Endothelial cell of umbilical vein (primary cell): ENCODE measurements at regions not wholly inside any gene's neighbourhood (a gene's known extent, or its start where the extent isn't known, plus 50 kb on each side); places are given as distances from the start of the nearest gene placed in this dataset.

ENCODE experiments used
- BruUV-seq: library from RNA; stranded (reverse); fragments of 400-500 nt; replicated peaks from 2 replicates; lab custom pipeline; 2021; lab: Mats Ljungman, UMichigan
- CTCF ChIA-PET: fragments of 300-600, 350-600 bp; sonication (Branson Sonifier 250); formaldehyde crosslinking; loops from one replicate; lab custom pipeline; 2021; ENCODE audit warnings: antibody characterized with exemption, inconsistent platforms; lab: Charles Lee
- POLR2A ChIA-PET: fragments of 300-600, 350-600 bp; sonication (Branson Sonifier 250); formaldehyde crosslinking; loops from one replicate; lab custom pipeline; 2021; ENCODE audit warnings: antibody characterized with exemption, inconsistent platforms; lab: Charles Lee
- DNase-seq: peaks from one replicate; pipeline ENCODE4 v3.0.0-alpha.2; 2011; ENCODE audit warnings: low read depth, low spot score
- FAIRE-seq: peaks from 2 replicates; lab custom pipeline; 2011; peaks lifted over from hg19 to GRCh38; lab: Jason Lieb, UNC
- H2AFZ ChIP-seq: 2 replicates; pipeline ENCODE4 v1.6.0; 2012; ENCODE audit warnings: low read depth, low read length, control low read depth, inconsistent platforms
- H3K27ac ChIP-seq: 2 replicates; pipeline ENCODE4 v1.5.1; 2011; ENCODE audit warnings: low read depth, mild to moderate bottlenecking, control low read depth, low read length, moderate library complexity; ENCODE audit not compliant: insufficient read depth
- H3K27me3 ChIP-seq, 2 experiments: 2 replicates each; pipeline versions ENCODE4 v1.6.0 to v1.6.1; 2011; ENCODE audit warnings: low read length in 2 of 2, mixed read lengths in 1 of 2; ENCODE audit not compliant: control insufficient read depth in 2 of 2, insufficient read depth in 2 of 2
- H3K36me3 ChIP-seq, 2 experiments: 2 replicates in 1 of 2; 3 replicates in 1 of 2; pipeline ENCODE4 v1.5.1; 2011; ENCODE audit warnings: low read length in 2 of 2, mild to moderate bottlenecking in 1 of 2, moderate library complexity in 1 of 2; ENCODE audit not compliant: control insufficient read depth in 2 of 2, insufficient read depth in 2 of 2; ENCODE audit errors: extremely low read depth in 1 of 2
- H3K4me1 ChIP-seq: 3 replicates; pipeline ENCODE4 v1.5.1; 2011; ENCODE audit warnings: mild to moderate bottlenecking, low read length; ENCODE audit not compliant: control insufficient read depth, insufficient read depth; ENCODE audit errors: extremely low read depth
- H3K4me2 ChIP-seq: 2 replicates; pipeline ENCODE4 v1.6.1; 2011; ENCODE audit warnings: low read length, control low read depth, mixed read lengths; ENCODE audit not compliant: insufficient read depth
- H3K4me3 ChIP-seq, 3 experiments: fragments of 200-600 bp in 1 of 3; sonication (generic), shearing (Covaris generic) in 1 of 3; replicated peaks in 1 of 3; 2 replicates each; pipeline ENCODE4 v1.5.1; 2011 to 2016; ENCODE audit warnings: control low read depth in 3 of 3, low read length in 3 of 3, mild to moderate bottlenecking in 2 of 3, inconsistent platforms in 1 of 3, low read depth in 1 of 3, moderate library complexity in 1 of 3; ENCODE audit not compliant: insufficient read depth in 1 of 3
- H3K79me2 ChIP-seq: 2 replicates; pipeline ENCODE4 v1.6.0; 2012; ENCODE audit warnings: low read length, inconsistent platforms; ENCODE audit not compliant: control insufficient read depth, insufficient read depth
- H3K9ac ChIP-seq: replicated peaks from 2 replicates; pipeline ENCODE3; 2011; ENCODE audit warnings: low read length, control low read depth; ENCODE audit not compliant: insufficient read depth; ENCODE audit errors: extremely low read depth
- H3K9me1 ChIP-seq: replicated peaks from 3 replicates; pipeline ENCODE4 v1.6.0; 2011; ENCODE audit warnings: mild to moderate bottlenecking, low read length; ENCODE audit not compliant: control insufficient read depth, insufficient read depth; ENCODE audit errors: extremely low read depth
- H3K9me3 ChIP-seq: replicated peaks from 2 replicates; pipeline ENCODE4 v1.5.1; 2012; ENCODE audit warnings: low read length, inconsistent platforms; ENCODE audit not compliant: control insufficient read depth, insufficient read depth
- H4K20me1 ChIP-seq: replicated peaks from 2 replicates; pipeline ENCODE3; 2011; ENCODE audit warnings: mild to moderate bottlenecking, low read length; ENCODE audit not compliant: control insufficient read depth, insufficient read depth; ENCODE audit errors: extremely low read depth
- CTCF ChIP-seq, 2 donors: IDR thresholded peaks; 1 replicate in 1 of 2; 2 replicates in 1 of 2; pipeline ENCODE4 v1.5.1; 2011; ENCODE audit warnings: low read length in 2 of 2, mild to moderate bottlenecking in 2 of 2, moderate library complexity in 2 of 2, control low read depth in 1 of 2, inconsistent platforms in 1 of 2, low read depth in 1 of 2; ENCODE audit not compliant: insufficient read depth in 1 of 2; ENCODE audit errors: extremely low read depth in 1 of 2
- EZH2 ChIP-seq: IDR thresholded peaks from 2 replicates; pipeline ENCODE4 v1.6.1; 2012; ENCODE audit warnings: borderline replicate concordance, low read depth, mild to moderate bottlenecking, moderate library complexity, low read length, inconsistent platforms; ENCODE audit not compliant: severe bottlenecking
- FOS ChIP-seq: IDR thresholded peaks from 2 replicates; pipeline ENCODE4 v1.6.1; 2011; ENCODE audit warnings: mild to moderate bottlenecking, low read length, moderate library complexity, borderline replicate concordance; ENCODE audit not compliant: insufficient read depth
- GATA2 ChIP-seq: IDR thresholded peaks from 2 replicates; pipeline ENCODE4 v1.7.0; 2011; ENCODE audit warnings: low read depth, mild to moderate bottlenecking, moderate library complexity, mixed read lengths, low read length; ENCODE audit not compliant: insufficient read length, insufficient read depth
- JUN ChIP-seq: IDR thresholded peaks from 2 replicates; pipeline ENCODE4 v1.6.1; 2011; ENCODE audit warnings: borderline replicate concordance, low read depth; ENCODE audit not compliant: insufficient read length, insufficient read depth
- MAX ChIP-seq: IDR thresholded peaks from 2 replicates; pipeline ENCODE4 v1.6.1; 2011; ENCODE audit not compliant: insufficient read depth, insufficient read length
- MYC ChIP-seq: IDR thresholded peaks from one replicate; pipeline ENCODE4 v1.6.1; 2011; ENCODE audit warnings: mild to moderate bottlenecking, low read depth, low read length
- POLR2A ChIP-seq: IDR thresholded peaks from 2 replicates; pipeline ENCODE4 v1.6.1; 2012; ENCODE audit warnings: low read depth, mild to moderate bottlenecking, control low read depth, low read length
- POLR2AphosphoS5 ChIP-seq: IDR thresholded peaks from 2 replicates; pipeline ENCODE4 v1.6.1; 2012; ENCODE audit warnings: low read depth, mild to moderate bottlenecking, control low read depth, low read length, moderate library complexity; ENCODE audit not compliant: insufficient read depth
- dilution Hi-C: fragments of 300-500 bp; cut with MboI; formaldehyde crosslinking; loops from one replicate; pipeline ENCODE4 v1.15.0; 2019; ENCODE audit warnings: low sequenced_read_pairs; ENCODE audit not compliant: extremely low pct_ligation_motif_present
- intact Hi-C: fragments of 100-400 bp; cut with micrococcal nuclease; formaldehyde crosslinking; loops from one replicate; pipeline ENCODE4 v1.10.0; 2022

GRCh38 chr6:14702678-14703077 lies 543.2 kb upstream of the JARID2 start:
- no peak for TF ChIP-seq POLR2AphosphoS5
- no peak for TF ChIP-seq CTCF (IDR thresholded peaks at IDR 0.05; ENCODE audit: extremely low read depth in 1 of 2, insufficient read depth in 1 of 2, low read depth in 1 of 2, low read length in 2 of 2)
- TF ChIP-seq JUN: no peak
- no peak for TF ChIP-seq MYC
- TF ChIP-seq POLR2A: no peak
- no peak for TF ChIP-seq FOS
- TF ChIP-seq MAX: no peak
- TF ChIP-seq GATA2: no peak
- no peak for TF ChIP-seq EZH2
- Histone ChIP-seq H3K4me3 (no peak overlapping the region), H3K9ac (no peak overlapping the region), H2AFZ (no peak overlapping the region), H3K27ac (no peak overlapping the region), H3K4me2 (no peak overlapping the region), H3K79me2 (no peaks in the 10 kb centered on the region), H3K9me3 (no peaks in the 10 kb centered on the region), H4K20me1 (no peaks in the 10 kb centered on the region), H3K9me1 (no peaks in the 10 kb centered on the region), H3K27me3 (no peaks in the 10 kb centered on the region), H3K36me3 (no peaks in the 10 kb centered on the region), H3K4me1 (no peaks in the 10 kb centered on the region)
- BruUV-seq: no TSS peak
- dilution Hi-C loops: no loop called here
- ChIA-PET CTCF (no interaction called here), POLR2A (no interaction called here)
- intact Hi-C loops: no loop called here
- DNase-seq (no peak), FAIRE-seq (no peak)
